Erythroblast (primary cell): ENCODE measurements at regions not wholly inside any gene's neighbourhood (a gene's known extent, or its start where the extent isn't known, plus 50 kb on each side); places are given as distances from the start of the nearest gene placed in this dataset.

ENCODE experiments used
- GATA1 ChIP-seq: IDR thresholded peaks from 2 replicates; pipeline ENCODE4 v1.6.1; 2011; ENCODE audit warnings: low read depth, mild to moderate bottlenecking, control low read depth, low read length, moderate library complexity
- POLR2A ChIP-seq: IDR thresholded peaks from 2 replicates; pipeline ENCODE4 v1.6.1; 2011; ENCODE audit warnings: mild to moderate bottlenecking, low read length

- TF ChIP-seq POLR2A = no peak
- TF ChIP-seq GATA1 = no peak
Measured at GRCh38 chr4:66000510-66001117, 330.3 kb upstream of the EPHA5 start.
